Osteoblast (primary cell): ENCODE measurements at regions not wholly inside any gene's neighbourhood (a gene's known extent, or its start where the extent isn't known, plus 50 kb on each side); places are given as distances from the start of the nearest gene placed in this dataset.

Source experiments
- DNase-seq: peaks from one replicate; pipeline ENCODE4 v3.0.0; 2011; ENCODE audit warnings: low spot score, mixed read lengths; ENCODE audit not compliant: insufficient read length; ENCODE audit errors: missing footprints
- H2AFZ ChIP-seq: 2 replicates; pipeline ENCODE4 v1.6.0; 2011; ENCODE audit warnings: mild to moderate bottlenecking, low read length
- H3K27ac ChIP-seq: 2 replicates; pipeline ENCODE4 v1.5.1; 2011; ENCODE audit warnings: mild to moderate bottlenecking, low read depth, low read length, moderate library complexity
- H3K27me3 ChIP-seq: 2 replicates; pipeline ENCODE4 v1.6.0; 2012; ENCODE audit warnings: mild to moderate bottlenecking, control low read depth, inconsistent platforms, low read length, moderate library complexity; ENCODE audit not compliant: insufficient read depth
- H3K36me3 ChIP-seq: 2 replicates; pipeline ENCODE4 v1.5.1; 2011; ENCODE audit warnings: mild to moderate bottlenecking, low read length, control low read depth, moderate library complexity; ENCODE audit not compliant: insufficient read depth
- H3K4me1 ChIP-seq: 2 replicates; pipeline ENCODE4 v1.5.1; 2011; ENCODE audit warnings: mild to moderate bottlenecking, low read length, control low read depth, moderate library complexity; ENCODE audit not compliant: insufficient read depth
- H3K4me2 ChIP-seq: 2 replicates; pipeline ENCODE4 v1.6.0; 2011; ENCODE audit warnings: mild to moderate bottlenecking, low read length; ENCODE audit not compliant: insufficient read depth
- H3K4me3 ChIP-seq: fragments of 200-600 bp; sonication (generic); 3 replicates; pipeline ENCODE4 v1.5.1; 2012; ENCODE audit warnings: mild to moderate bottlenecking, low read length, inconsistent platforms; ENCODE audit not compliant: insufficient read depth
- H3K79me2 ChIP-seq: 2 replicates; pipeline ENCODE4 v1.6.0; 2012; ENCODE audit warnings: mild to moderate bottlenecking, low read length, control low read depth, inconsistent platforms; ENCODE audit not compliant: insufficient read depth
- H3K9me3 ChIP-seq: 2 replicates; pipeline ENCODE4 v1.5.1; 2011; ENCODE audit warnings: low read depth, low read length, control low read depth
- H4K20me1 ChIP-seq: 2 replicates; pipeline ENCODE4 v1.6.0; 2012; ENCODE audit warnings: mild to moderate bottlenecking, low read length, control low read depth; ENCODE audit not compliant: insufficient read depth
- CTCF ChIP-seq: IDR thresholded peaks from 2 replicates; pipeline ENCODE4 v1.5.1; 2011; ENCODE audit warnings: mild to moderate bottlenecking, low read depth, low read length, moderate library complexity; ENCODE audit errors: extremely low read depth

- Histone ChIP-seq H2AFZ (no peak overlapping the region), H3K9me3 (no peaks in the 10 kb centered on the region), H3K36me3 (no peaks in the 10 kb centered on the region), H3K4me3 (no peak overlapping the region), H3K27ac (no peak overlapping the region), H3K27me3 (no peaks in the 10 kb centered on the region), H3K79me2 (no peaks in the 10 kb centered on the region), H3K4me2 (no peak overlapping the region), H4K20me1 (no peaks in the 10 kb centered on the region), H3K4me1 (no peaks in the 10 kb centered on the region)
- DNase-seq, result no peak
- TF ChIP-seq CTCF, result no peak
Measured at GRCh38 chr5:116814626-116815385, 240.2 kb upstream of the SEMA6A start.

- no peaks in the 10 kb centered on the region for H3K79me2 ChIP-seq
- no peak for TF ChIP-seq CTCF
- no peaks in the 10 kb centered on the region for H3K36me3 ChIP-seq
- H3K27me3 ChIP-seq, result no peaks in the 10 kb centered on the region
- H3K27ac ChIP-seq, result no peak overlapping the region
- no peaks in the 10 kb centered on the region for H3K9me3 ChIP-seq
- H4K20me1 ChIP-seq, result no peaks in the 10 kb centered on the region
- no peak overlapping the region for H3K4me3 ChIP-seq
- H2AFZ ChIP-seq, result no peak overlapping the region
- H3K4me1 ChIP-seq, result no peaks in the 10 kb centered on the region
- no peak overlapping the region for H3K4me2 ChIP-seq
- DNase-seq, result no peak
Measured at GRCh38 chr5:116813906-116814305, 239.3 kb upstream of the SEMA6A start.

- Histone ChIP-seq H3K36me3 (no peaks in the 10 kb centered on the region), H3K27ac (no peak overlapping the region), H3K9me3 (no peaks in the 10 kb centered on the region), H2AFZ (no peak overlapping the region), H3K79me2 (no peaks in the 10 kb centered on the region), H3K4me3 (no peak overlapping the region), H3K4me1 (no peaks in the 10 kb centered on the region), H4K20me1 (no peaks in the 10 kb centered on the region), H3K4me2 (no peak overlapping the region), H3K27me3 (no peaks in the 10 kb centered on the region)
- no peak for DNase-seq
- no peak for TF ChIP-seq CTCF
Measured at GRCh38 chr5:116813356-116813755, 238.7 kb upstream of the SEMA6A start.

GRCh38 chr5:116810951-116811350 is 236.3 kb upstream of the SEMA6A start:
- Histone ChIP-seq H3K27ac (no peak overlapping the region), H4K20me1 (no peaks in the 10 kb centered on the region), H3K27me3 (no peaks in the 10 kb centered on the region), H2AFZ (no peak overlapping the region), H3K4me3 (no peak overlapping the region), H3K79me2 (no peaks in the 10 kb centered on the region), H3K9me3 (no peaks in the 10 kb centered on the region), H3K36me3 (no peaks in the 10 kb centered on the region), H3K4me1 (no peaks in the 10 kb centered on the region), H3K4me2 (no peak overlapping the region)
- DNase-seq, result no peak
- no peak for TF ChIP-seq CTCF
